GM18511 (cell line): ENCODE measurements at regions not wholly inside any gene's neighbourhood (a gene's known extent, or its start where the extent isn't known, plus 50 kb on each side); places are given as distances from the start of the nearest gene placed in this dataset.

Experiments
- ATAC-seq: cut with Tn5 transposase; IDR thresholded peaks from one replicate; pipeline ENCODE4 v1.9.1; 2021; ENCODE audit warnings: mild to moderate bottlenecking, moderate library complexity; ENCODE audit not compliant: unreplicated experiment

- no peak for ATAC-seq
Observed at GRCh38 chr6:14274016-14274415, 156.4 kb downstream of the CD83 start.

- ATAC-seq, result no peak
Observed at GRCh38 chr6:14274546-14275492, 157.2 kb downstream of the CD83 start.

DNA sequence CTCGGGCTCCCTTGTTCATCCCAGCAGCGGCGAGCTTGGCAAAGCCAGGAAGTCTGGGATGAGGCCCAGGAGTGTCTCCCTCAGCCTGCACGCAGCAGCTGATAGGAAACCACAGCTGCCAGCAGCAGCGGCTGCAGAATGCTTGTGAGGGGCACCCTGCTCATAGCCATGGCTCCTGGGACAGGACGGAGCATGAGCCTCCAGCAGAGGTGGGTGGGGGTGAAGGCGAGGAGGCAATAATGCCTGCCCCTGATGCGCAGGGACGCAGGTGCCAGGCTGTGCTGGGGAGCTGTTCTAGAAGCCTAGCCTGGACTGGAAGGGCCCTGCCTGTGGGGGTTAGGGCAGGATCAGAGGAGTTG lies 157.9 kb downstream of the CD83 start:
- no peak for ATAC-seq

- no peak for ATAC-seq
Observed at GRCh38 chr6:14276071-14276470, 158.5 kb downstream of the CD83 start.

DNA sequence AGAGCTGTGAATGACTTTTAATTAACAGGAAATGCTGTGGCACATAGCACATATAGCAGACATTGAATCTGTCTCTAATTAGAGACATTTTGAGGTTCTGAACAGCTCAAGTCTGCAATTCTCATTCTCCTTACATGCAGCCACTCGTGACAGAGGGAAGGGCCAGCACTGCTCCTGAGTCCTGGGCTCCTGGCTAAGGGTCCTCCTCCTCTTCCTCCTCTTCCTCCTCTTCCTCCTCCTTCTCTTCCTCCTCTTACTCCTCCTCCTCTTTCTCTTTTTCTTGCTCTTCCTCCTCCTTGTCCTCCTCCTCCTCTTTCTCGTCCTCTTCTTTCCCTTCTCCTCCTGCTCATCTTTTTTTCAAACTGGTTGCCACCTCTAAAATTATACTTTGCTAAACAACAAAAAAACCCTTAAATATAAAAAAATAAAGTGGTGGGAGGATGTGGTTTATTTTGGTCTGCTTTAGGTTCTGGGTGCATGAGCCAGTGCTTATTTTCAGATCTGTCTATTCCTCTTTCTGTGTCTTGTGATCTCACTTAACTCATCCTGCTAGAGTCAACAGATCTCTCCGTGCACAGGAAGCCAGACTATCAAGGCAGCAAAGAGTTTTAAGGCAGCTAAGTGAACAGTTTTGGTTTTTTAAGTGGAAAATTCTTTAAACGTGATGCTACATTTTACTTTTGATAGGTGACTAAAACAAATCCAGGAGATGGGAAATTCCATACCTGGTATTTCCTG lies 159.3 kb downstream of the CD83 start:
- ATAC-seq, result peak; percentile 97

- ATAC-seq, result peak; percentile 49
Observed at GRCh38 chr6:14277405-14277930, 159.9 kb downstream of the CD83 start.

- ATAC-seq, result no peak
Observed at GRCh38 chr6:14278006-14278405, 160.4 kb downstream of the CD83 start.

DNA sequence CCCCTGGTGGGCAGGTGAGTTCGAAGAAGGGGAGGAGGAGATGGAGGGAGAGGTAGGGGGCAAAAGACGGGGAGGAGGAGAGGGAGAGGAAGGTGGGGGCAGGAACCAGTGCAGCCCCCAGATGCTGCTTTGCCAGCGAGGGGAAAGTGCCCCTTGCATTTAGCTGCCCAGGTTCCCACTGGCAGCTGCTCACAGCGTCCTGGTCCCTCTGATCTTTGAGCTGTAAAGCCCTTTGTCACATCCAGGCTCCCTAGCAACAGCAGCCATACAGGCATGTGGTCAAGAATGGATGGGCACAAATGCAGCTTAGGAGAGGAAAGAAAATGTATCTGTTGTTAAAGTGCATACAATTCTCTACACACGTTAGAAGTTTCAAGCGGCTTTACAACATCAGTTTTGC lies 160.9 kb downstream of the CD83 start:
- no peak for ATAC-seq

DNA sequence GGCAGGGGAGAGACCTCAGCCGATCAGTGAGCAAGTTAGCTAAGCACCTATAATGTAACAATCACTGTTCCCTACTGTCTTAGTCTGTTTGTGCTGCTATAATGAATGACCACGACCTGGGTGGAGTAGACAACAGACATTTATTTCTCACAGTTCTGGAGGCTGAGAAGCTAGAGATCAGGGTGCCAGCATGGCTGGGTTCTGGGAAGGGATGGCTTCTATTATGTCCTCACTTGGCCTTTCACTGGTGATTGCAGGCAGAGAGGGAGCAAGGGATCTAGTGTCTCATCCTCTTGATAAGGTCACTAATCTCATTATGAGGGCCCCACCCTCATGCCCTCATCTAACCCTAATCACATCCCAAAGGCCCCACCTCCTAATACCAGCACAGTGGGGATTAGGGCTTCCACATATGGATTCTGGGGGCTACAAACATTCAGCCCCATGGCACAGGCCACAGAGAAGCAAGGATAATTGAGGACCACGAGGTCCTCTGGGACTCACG lies 162.5 kb downstream of the CD83 start:
- ATAC-seq, result no peak

DNA sequence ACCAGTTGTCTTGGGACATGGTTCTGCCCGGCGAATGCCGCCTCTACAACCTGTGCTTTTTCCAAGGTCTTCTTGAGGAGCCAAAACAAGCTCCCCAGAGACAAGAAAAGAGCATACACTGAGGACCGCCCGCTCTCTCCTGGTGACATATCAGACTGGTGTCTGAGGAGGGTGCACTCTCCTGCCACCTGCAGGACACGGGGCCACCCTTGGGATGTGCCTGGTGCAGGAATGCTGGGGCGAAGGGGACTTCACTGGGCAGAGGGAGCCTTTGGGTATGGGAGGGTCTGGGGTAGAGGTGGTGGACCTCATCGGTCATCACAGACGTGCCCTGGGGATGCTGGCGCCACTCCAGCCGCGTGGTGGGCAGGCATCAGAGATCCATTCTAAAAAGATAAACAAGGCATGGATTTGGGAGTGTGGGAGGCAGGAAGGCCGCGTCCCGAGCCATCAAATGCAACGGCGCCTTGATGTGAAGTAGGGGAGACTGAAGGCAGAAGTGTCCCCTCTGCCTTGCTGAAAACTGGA lies 163.3 kb downstream of the CD83 start:
- ATAC-seq, result no peak

GRCh38 chr6:14281811-14282660 lies 164.5 kb downstream of the CD83 start:
- no peak for ATAC-seq

GRCh38 chr6:14282854-14283505 lies 165.4 kb downstream of the CD83 start:
- ATAC-seq, result no peak

- no peak for ATAC-seq
Observed at GRCh38 chr6:14283600-14284235, 166.1 kb downstream of the CD83 start.

DNA sequence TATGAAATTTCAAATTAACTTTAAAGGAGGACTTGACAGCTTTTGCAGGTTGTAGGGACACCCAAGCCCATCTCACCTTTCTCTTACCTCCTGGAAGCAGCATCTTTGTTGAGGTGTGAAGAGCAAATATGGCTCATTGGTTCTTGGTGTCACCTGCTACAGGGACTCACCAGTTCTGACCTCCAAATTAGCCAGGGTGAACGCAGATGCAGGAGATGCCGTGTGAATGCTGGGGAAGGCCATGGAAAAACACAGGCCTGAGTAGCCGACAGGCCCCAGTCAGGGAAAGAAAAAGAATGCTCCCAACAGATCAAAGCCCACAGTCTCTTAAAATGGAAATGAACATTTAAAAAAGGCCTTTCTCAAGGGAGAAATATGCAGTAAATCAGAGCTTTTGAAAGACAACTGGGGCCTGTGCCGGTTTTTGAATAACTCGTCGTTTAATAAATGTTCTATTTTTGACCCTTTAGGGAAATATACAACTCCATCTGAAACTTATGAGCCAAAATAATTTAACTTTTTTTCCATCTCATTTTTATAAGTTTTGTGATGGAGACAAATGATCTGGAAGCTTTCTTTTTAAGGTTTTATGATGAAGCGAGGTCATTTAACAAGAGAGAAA lies 167.5 kb downstream of the CD83 start:
- no peak for ATAC-seq

DNA sequence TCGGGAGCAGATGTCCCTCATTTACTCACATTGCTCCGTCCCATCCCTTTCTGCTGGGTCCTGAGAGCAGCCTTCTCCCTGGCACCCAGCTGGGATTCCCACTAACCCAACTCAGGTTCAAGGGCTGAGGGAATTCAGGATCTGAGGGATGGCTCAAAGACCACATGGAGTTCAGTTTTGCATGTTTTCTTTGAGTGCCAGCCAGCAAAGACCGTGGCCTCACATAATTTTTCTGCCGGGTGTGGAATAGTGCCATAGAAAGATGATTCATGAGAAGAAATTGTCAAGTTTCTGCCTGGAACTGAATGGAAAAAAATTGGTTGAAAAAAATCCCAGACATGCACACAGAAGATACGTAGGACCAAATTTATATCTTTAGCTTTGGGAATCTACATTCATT lies 168.6 kb downstream of the CD83 start:
- ATAC-seq, result no peak

- ATAC-seq, result no peak
Observed at GRCh38 chr6:14286634-14287428, 169.3 kb downstream of the CD83 start.

- ATAC-seq, result no peak
Observed at GRCh38 chr6:14287707-14288106, 170.1 kb downstream of the CD83 start.

- no peak for ATAC-seq
Observed at GRCh38 chr6:14288910-14289309, 171.3 kb downstream of the CD83 start.
